ENCODE measurements at regions not wholly inside any gene's neighbourhood (a gene's known extent, or its start where the extent isn't known, plus 50 kb on each side); places are given as distances from the start of the nearest gene placed in this dataset.

DNA sequence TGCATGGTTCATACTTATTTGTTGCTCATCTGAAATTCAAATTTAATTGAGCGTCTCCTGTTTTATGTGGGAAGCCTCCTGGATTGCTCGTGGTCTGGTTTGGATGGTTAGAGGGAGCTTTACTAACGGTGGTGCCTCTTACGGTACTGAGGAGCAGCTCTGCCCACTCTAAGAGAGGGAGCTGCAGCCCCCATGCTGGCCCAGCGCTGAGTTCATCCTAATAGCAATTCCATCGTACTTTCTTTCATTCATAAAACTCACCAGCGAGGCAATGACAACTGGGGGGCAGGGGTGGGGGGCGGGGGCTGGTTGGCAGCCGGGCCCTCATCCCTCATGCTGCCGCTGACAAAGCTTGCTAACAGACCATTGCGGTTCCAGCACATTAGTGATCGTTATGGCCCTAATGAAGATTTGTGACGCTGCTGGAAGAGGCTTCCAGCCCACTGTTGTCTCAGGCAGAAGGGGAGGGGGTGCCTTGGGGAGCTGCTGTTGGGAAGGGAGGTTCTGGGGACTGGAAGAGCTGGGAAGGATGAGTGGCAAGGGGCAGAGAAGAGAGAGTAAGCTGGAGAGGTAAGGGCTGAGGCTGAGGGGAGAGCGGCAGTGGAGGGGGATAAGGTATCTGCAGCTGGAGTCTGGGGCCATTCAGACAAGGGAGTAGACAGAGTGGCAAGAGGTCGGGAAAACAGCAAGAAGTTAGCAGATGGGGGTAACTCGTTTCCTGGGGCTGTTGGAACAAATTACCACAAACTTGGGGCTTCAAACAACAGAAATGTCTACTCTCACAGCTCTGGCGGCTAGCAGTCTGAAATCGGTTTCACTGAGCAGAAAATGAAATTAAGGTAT lies 238.1 kb downstream of the LPIN1 start:
- TF ChIP-seq, protein P1, sequence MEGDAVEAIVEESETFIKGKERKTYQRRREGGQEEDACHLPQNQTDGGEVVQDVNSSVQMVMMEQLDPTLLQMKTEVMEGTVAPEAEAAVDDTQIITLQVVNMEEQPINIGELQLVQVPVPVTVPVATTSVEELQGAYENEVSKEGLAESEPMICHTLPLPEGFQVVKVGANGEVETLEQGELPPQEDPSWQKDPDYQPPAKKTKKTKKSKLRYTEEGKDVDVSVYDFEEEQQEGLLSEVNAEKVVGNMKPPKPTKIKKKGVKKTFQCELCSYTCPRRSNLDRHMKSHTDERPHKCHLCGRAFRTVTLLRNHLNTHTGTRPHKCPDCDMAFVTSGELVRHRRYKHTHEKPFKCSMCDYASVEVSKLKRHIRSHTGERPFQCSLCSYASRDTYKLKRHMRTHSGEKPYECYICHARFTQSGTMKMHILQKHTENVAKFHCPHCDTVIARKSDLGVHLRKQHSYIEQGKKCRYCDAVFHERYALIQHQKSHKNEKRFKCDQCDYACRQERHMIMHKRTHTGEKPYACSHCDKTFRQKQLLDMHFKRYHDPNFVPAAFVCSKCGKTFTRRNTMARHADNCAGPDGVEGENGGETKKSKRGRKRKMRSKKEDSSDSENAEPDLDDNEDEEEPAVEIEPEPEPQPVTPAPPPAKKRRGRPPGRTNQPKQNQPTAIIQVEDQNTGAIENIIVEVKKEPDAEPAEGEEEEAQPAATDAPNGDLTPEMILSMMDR (IDR thresholded peaks at IDR 0.05), result no peak
- no peak for TF ChIP-seq ZFX (IDR thresholded peaks at IDR 0.05; ENCODE audit: borderline replicate concordance)

Data from 22Rv1 (cell line).